Mesothelial cell of epicardium (in vitro differentiated cells): ENCODE measurements at regions not wholly inside any gene's neighbourhood (a gene's known extent, or its start where the extent isn't known, plus 50 kb on each side); places are given as distances from the start of the nearest gene placed in this dataset.
"Not testable (repeated sequence)": the region's sequence is repeated elsewhere in the genome, so short reads cannot be mapped to it uniquely, and the experiment has no call there.

Experiments
- DNase-seq, 2 experiments: peaks; one replicate each; pipeline ENCODE4 v3.0.0; 2021; ENCODE audit warnings: low spot score in 2 of 2; ENCODE audit not compliant: unreplicated experiment in 2 of 2
- H3K27ac Mint-ChIP-seq: 2 replicates; pipeline ENCODE4 v1.8.0; 2021; ENCODE audit warnings: mixed read lengths
- H3K27me3 Mint-ChIP-seq: 2 replicates; pipeline ENCODE4 v1.8.0; 2021; ENCODE audit warnings: low read depth, mixed read lengths
- H3K36me3 Mint-ChIP-seq: 2 replicates; pipeline ENCODE4 v1.8.0; 2021; ENCODE audit warnings: mixed read lengths
- H3K4me1 Mint-ChIP-seq: 2 replicates; pipeline ENCODE4 v1.8.0; 2021; ENCODE audit warnings: mixed read lengths
- H3K4me3 Mint-ChIP-seq: 2 replicates; pipeline ENCODE4 v1.8.0; 2021; ENCODE audit warnings: mild to moderate bottlenecking, moderate library complexity, mixed read lengths
- H3K9me3 Mint-ChIP-seq: 2 replicates; pipeline ENCODE4 v1.8.0; 2021; ENCODE audit warnings: mixed read lengths
- CTCF ChIP-seq: fragments of 200-600 bp; sonication (generic); IDR thresholded peaks from one replicate; pipeline ENCODE4 v1.5.0; 2021; ENCODE audit warnings: antibody characterized with exemption; ENCODE audit not compliant: unreplicated experiment

- Mint-ChIP-seq H3K36me3 (peaks cover 2% of the 10 kb centered on the region), H3K4me3 (no peak overlapping the region), H3K4me1 (peaks cover 22% of the 10 kb centered on the region), H3K27me3 (no peaks in the 10 kb centered on the region), H3K9me3 (peaks cover 6% of the 10 kb centered on the region), H3K27ac (no peak overlapping the region)
- TF ChIP-seq CTCF = no peak
- DNase-seq = no peak
These were observed 240.5 kb upstream of the KRR1 start for GRCh38 chr12:75751769-75752471.

GRCh38 chr12:75750716-75751306, 239.4 kb upstream of the KRR1 start:
- Mint-ChIP-seq H3K4me1 (peaks cover 17% of the 10 kb centered on the region), H3K4me3 (no peak overlapping the region), H3K27ac (peak overlapping the region; percentile 88), H3K36me3 (peaks cover 2% of the 10 kb centered on the region), H3K27me3 (no peaks in the 10 kb centered on the region), H3K9me3 (peaks cover 6% of the 10 kb centered on the region)
- TF ChIP-seq CTCF = no peak
- DNase-seq = no peak

GRCh38 chr12:75748990-75749389, 237.6 kb upstream of the KRR1 start:
- H3K4me1 Mint-ChIP-seq = peaks cover 35% of the 10 kb centered on the region
- not testable (repeated sequence) for H3K36me3 Mint-ChIP-seq, H3K27me3 Mint-ChIP-seq, H3K27ac Mint-ChIP-seq, H3K4me3 Mint-ChIP-seq, DNase-seq, H3K9me3 Mint-ChIP-seq

- Mint-ChIP-seq H3K4me1 (peaks cover 35% of the 10 kb centered on the region), H3K9me3 (peaks cover 6% of the 10 kb centered on the region), H3K36me3 (peaks cover 2% of the 10 kb centered on the region), H3K4me3 (no peak overlapping the region), H3K27me3 (no peaks in the 10 kb centered on the region), H3K27ac (peak overlapping the region; percentile 88)
- no peak for DNase-seq
- TF ChIP-seq CTCF = no peak
These were observed 236.7 kb upstream of the KRR1 start for GRCh38 chr12:75748136-75748535.

- TF ChIP-seq CTCF = no peak
- Mint-ChIP-seq H3K36me3 (peaks cover 2% of the 10 kb centered on the region), H3K4me1 (peaks cover 35% of the 10 kb centered on the region), H3K27me3 (no peaks in the 10 kb centered on the region), H3K9me3 (peaks cover 6% of the 10 kb centered on the region), H3K27ac (peak overlapping the region; percentile 50), H3K4me3 (no peak overlapping the region)
- DNase-seq = no peak
These were observed 236.2 kb upstream of the KRR1 start for GRCh38 chr12:75747572-75748021.

- no peak for DNase-seq
- H3K27ac Mint-ChIP-seq = no peak overlapping the region
- no peak for TF ChIP-seq CTCF
- no peak overlapping the region for H3K4me3 Mint-ChIP-seq
- H3K4me1 Mint-ChIP-seq = peaks cover 35% of the 10 kb centered on the region
- peaks cover 2% of the 10 kb centered on the region for H3K36me3 Mint-ChIP-seq
- H3K27me3 Mint-ChIP-seq = no peaks in the 10 kb centered on the region
- H3K9me3 Mint-ChIP-seq = peaks cover 12% of the 10 kb centered on the region
These were observed 235.2 kb upstream of the KRR1 start for GRCh38 chr12:75746621-75747020.
